Effector memory CD8-positive, alpha-beta T cell (primary cell): ENCODE measurements at regions not wholly inside any gene's neighbourhood (a gene's known extent, or its start where the extent isn't known, plus 50 kb on each side); places are given as distances from the start of the nearest gene placed in this dataset.

Source experiments
- ATAC-seq: fragments of 150-1000 bp; cut with Tn5 transposase; replicated peaks from 2 replicates; pipeline ENCODE4 v1.10.0; 2021; ENCODE audit warnings: mild to moderate bottlenecking, moderate library complexity
- DNase-seq, 3 experiments: peaks; one replicate each; pipeline ENCODE4 v3.0.0; 2021
- H3K27ac Mint-ChIP-seq, 2 donors: one replicate each; pipeline ENCODE4 v1.8.0; 2022; ENCODE audit warnings: mild to moderate bottlenecking in 2 of 2, mixed read lengths in 2 of 2, moderate library complexity in 2 of 2
- H3K27me3 Mint-ChIP-seq, 2 donors: one replicate each; pipeline ENCODE4 v1.8.0; 2022; ENCODE audit warnings: mixed read lengths in 2 of 2
- H3K36me3 Mint-ChIP-seq: one replicate; pipeline ENCODE4 v1.8.0; 2022; ENCODE audit warnings: mild to moderate bottlenecking, moderate library complexity, mixed read lengths; ENCODE audit not compliant: insufficient read depth
- H3K4me1 Mint-ChIP-seq, 2 donors: one replicate each; pipeline ENCODE4 v1.8.0; 2022; ENCODE audit warnings: low read depth in 2 of 2, mixed read lengths in 2 of 2
- H3K4me3 Mint-ChIP-seq, 2 donors: one replicate each; pipeline ENCODE4 v1.8.0; 2022; ENCODE audit warnings: mild to moderate bottlenecking in 2 of 2, mixed read lengths in 2 of 2, moderate library complexity in 2 of 2
- H3K9me3 Mint-ChIP-seq, 2 donors: one replicate each; pipeline ENCODE4 v1.8.0; 2022; ENCODE audit warnings: mixed read lengths in 2 of 2

DNA sequence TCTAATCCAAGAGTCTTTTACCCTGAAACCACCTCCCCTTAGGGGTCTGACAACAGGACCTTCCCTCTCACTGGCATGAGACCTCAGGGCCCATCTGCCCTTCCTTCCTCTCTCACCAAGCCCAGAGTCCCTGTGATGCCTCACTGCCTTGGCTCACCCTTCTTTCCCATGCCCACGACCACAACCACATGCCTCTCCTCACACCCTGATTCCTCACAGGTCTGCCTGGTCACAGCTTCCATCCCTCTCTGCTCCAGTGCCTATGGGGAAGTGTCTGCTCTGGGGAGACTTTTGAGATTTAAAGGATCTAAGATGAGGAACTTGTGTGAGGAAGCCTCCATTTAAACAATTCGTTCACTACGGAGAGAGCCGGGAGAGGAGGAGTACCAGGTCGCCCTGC, 98.9 kb upstream of the SH3BP4 start:
- no peaks in the 10 kb centered on the region for H3K4me1 Mint-ChIP-seq
- DNase-seq = no peak
- H3K27ac Mint-ChIP-seq = no peak overlapping the region
- H3K4me3 Mint-ChIP-seq = no peak overlapping the region
- peaks cover 33 to 65% of the 10 kb centered on the region in 2 donors for H3K27me3 Mint-ChIP-seq
- no peaks in the 10 kb centered on the region for H3K9me3 Mint-ChIP-seq
- no peak for ATAC-seq
- H3K36me3 Mint-ChIP-seq = no peaks in the 10 kb centered on the region

DNA sequence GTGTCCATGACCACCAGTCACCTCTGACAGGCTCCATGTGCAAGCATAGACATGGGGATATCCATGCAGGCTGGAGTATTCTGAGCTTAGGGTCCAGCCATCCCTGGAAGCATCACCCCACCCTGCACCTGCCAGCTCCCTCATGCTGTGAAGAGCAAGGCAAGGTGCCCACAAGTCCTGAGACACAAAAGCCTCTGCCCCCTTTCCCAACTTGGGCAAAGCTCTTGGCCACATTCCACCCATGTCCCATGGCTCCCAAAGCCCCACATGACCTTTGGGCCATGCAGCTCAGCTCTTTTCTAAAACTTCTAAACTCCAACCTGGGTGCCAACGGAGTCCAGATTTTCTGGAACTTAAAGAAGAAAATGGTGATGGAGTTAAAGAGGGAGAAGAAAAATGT, 99.8 kb upstream of the SH3BP4 start:
- no peak for ATAC-seq
- no peak for DNase-seq
- H3K9me3 Mint-ChIP-seq = no peaks in the 10 kb centered on the region
- H3K36me3 Mint-ChIP-seq = no peaks in the 10 kb centered on the region
- no peaks in the 10 kb centered on the region for H3K4me1 Mint-ChIP-seq
- H3K27ac Mint-ChIP-seq = no peak overlapping the region
- peaks cover 42 to 67% of the 10 kb centered on the region in 2 donors for H3K27me3 Mint-ChIP-seq
- H3K4me3 Mint-ChIP-seq = no peak overlapping the region

DNA sequence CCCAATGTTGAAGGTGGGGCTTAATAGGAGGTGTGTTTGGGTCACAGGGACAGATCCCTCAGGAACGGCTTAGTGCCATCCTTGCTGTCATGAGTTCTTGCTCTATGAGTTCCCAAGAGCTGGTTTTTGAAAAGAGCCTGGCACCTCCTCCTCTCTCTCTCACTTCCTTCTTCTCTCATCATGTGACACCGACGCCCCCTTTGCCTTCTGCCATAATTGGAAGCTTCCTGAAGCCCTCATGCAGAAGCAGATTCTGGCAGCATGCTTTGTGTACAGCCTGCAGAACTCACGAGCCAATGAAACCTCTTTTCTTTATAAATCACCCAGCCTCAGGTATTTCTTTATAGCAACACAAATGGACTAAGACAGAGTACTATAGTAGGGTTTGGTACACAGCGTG, 100.4 kb upstream of the SH3BP4 start:
- Mint-ChIP-seq H3K4me3 (no peak overlapping the region), H3K4me1 (no peaks in the 10 kb centered on the region), H3K27me3 (peaks cover 47 to 71% of the 10 kb centered on the region in 2 donors), H3K9me3 (no peaks in the 10 kb centered on the region), H3K27ac (no peak overlapping the region), H3K36me3 (no peaks in the 10 kb centered on the region)
- no peak for DNase-seq
- no peak for ATAC-seq

DNA sequence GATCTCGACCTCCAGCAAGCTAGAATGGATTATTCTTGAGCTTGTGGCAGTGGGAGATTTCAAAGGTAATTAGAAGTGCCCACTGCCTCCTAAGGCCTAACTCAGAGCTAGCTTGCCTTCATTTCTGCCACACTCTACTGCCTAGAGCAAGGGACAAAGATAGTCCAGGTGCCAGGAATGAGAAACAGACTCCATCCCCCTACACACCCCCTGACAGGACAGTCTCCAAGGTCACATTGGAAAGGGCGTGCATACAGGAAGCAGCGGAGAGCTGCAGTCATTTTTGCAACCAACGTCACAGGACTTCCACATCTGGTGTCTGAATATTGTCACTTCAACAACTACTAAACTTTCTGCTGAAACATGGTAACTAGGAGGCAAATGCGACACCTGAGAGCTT, 101.0 kb upstream of the SH3BP4 start:
- no peaks in the 10 kb centered on the region for H3K4me1 Mint-ChIP-seq
- H3K27ac Mint-ChIP-seq = no peak overlapping the region
- no peaks in the 10 kb centered on the region for H3K36me3 Mint-ChIP-seq
- ATAC-seq = no peak
- no peak overlapping the region for H3K4me3 Mint-ChIP-seq
- peaks cover 45 to 70% of the 10 kb centered on the region in 2 donors for H3K27me3 Mint-ChIP-seq
- DNase-seq = no peak
- H3K9me3 Mint-ChIP-seq = no peaks in the 10 kb centered on the region

DNA sequence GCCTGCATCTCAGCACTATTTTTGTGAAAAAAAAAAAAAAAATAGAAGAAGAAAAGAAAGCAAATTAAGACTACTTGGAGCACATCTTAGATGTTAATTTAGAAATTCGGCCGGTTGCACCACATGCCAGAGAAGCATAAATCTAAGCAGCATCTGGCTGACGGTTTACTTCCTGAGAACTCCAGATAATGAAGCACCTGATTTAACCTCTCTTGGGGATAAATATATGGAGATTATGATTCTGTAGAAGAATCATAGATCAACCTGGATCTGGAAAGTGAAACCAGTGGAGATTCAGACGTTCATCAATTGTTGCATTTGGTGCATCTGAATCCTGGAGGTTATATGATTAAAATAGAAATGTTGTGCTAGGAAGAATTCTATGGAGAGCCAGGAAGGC, 102.1 kb upstream of the SH3BP4 start:
- ATAC-seq = no peak
- Mint-ChIP-seq H3K4me1 (no peaks in the 10 kb centered on the region), H3K27ac (no peak overlapping the region), H3K4me3 (no peak overlapping the region), H3K9me3 (no peaks in the 10 kb centered on the region), H3K36me3 (no peaks in the 10 kb centered on the region), H3K27me3 (peaks cover 39 to 66% of the 10 kb centered on the region in 2 donors)
- DNase-seq = no peak

DNA sequence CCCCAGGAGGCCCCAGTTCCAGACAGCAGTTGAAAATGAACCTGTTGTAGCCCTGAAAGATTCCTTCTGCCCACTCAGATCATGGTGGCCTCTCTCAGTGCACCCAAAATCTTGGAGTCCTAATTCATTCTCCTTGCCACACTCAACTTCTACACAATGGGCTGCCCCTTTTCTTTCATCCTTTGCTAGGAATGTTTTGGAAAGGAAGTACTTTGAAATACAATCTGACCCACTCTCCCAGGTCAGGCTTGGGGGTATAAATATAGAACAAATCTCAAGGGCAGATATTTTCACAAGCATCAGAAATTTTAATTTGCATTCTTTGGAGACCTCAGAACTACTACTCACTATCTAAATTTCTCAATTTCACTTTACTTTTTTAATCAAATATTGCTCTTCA, 103.2 kb upstream of the SH3BP4 start:
- no peak overlapping the region for H3K4me3 Mint-ChIP-seq

DNA sequence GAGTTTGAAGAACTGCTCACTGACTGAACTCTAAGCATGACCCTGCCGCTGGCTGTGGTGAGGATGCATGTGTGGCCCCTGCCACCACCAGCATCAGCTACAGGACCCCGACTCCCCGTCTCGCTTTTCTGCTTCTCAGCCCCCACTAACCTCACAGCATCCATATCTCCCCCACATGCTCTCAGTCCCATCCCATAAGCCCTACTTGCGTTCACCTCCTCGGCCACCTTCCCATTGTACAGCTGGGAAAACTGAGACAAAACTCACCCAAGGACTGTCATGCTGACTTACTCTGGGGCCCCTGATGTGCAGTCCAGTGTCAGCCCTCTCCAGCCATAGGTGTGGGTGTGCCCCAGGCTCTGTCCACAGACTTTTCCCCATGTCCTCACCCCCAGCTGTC, 104.2 kb upstream of the SH3BP4 start:
- no peaks in the 10 kb centered on the region for H3K4me1 Mint-ChIP-seq
- no peak for ATAC-seq
- no peaks in the 10 kb centered on the region for H3K9me3 Mint-ChIP-seq
- peaks cover 39 to 51% of the 10 kb centered on the region in 2 donors for H3K27me3 Mint-ChIP-seq
- no peaks in the 10 kb centered on the region for H3K36me3 Mint-ChIP-seq
- no peak for DNase-seq
- no peak overlapping the region for H3K4me3 Mint-ChIP-seq
- no peak overlapping the region for H3K27ac Mint-ChIP-seq

More for the DNA sequence above, 103.2 kb upstream of the SH3BP4 start:
- no peaks in the 10 kb centered on the region for H3K36me3 Mint-ChIP-seq
- DNase-seq (no peak), ATAC-seq (no peak)
- H3K9me3 Mint-ChIP-seq = no peaks in the 10 kb centered on the region
- no peak overlapping the region for H3K27ac Mint-ChIP-seq
- H3K27me3 Mint-ChIP-seq = peaks cover 44 to 59% of the 10 kb centered on the region in 2 donors
- no peaks in the 10 kb centered on the region for H3K4me1 Mint-ChIP-seq

DNA sequence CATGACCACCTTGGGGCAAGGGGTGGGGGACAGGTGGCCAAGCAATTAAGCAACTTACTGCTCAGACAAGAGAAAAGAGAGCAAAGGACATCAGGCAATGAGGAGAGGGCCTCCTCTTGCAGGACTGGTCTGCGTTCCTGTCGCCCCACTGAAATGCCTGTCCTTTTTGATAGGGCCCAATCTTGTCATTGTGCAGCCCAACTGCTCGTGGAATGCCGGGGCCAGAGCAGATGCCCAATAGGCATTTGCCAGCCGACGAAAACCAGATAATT, 104.5 kb upstream of the SH3BP4 start:
- H3K4me1 Mint-ChIP-seq = peaks cover 0 to 1% of the 10 kb centered on the region in 2 donors
- H3K36me3 Mint-ChIP-seq = no peaks in the 10 kb centered on the region
- ATAC-seq (no peak), DNase-seq (no peak)
- H3K9me3 Mint-ChIP-seq = no peaks in the 10 kb centered on the region
- H3K4me3 Mint-ChIP-seq = no peak overlapping the region
- H3K27me3 Mint-ChIP-seq = peaks cover 43 to 53% of the 10 kb centered on the region in 2 donors
- no peak overlapping the region for H3K27ac Mint-ChIP-seq

DNA sequence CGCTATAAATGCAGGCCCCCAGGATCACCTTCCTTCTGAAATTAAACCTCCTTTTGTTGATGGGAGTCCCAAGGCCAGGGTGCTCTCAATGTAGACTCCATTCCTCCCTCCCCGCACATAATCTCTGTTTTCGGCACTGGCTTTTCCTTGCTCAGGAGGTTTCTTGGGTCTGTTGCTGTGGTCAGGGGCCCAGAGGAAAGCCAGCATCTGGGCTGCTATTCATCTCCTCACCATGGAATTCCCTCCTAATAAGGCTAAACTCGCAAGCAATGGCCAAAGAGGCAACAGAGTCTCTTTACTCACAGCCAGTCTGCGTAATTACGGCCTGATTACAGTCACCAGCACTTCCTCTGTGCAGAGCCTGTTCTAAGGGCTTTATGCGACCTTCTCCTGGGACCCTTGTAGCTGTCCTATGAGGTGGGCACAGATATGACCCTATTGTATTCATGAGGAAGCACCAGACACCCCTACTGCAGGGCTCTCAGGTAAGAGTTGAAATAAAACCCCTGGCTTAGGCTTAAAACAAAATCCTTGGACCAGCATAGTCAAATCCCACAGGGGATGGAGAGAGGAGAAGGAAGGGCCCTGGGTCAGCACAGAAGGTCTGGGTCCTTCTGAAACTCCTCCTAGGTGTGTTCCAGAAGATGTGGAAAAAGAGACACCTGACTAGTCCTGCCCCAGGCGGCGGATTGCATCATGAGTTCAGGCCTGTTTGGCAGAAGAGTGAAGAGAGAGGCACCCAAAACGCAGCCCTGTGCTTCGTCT, 105.0 kb upstream of the SH3BP4 start:
- Mint-ChIP-seq H3K9me3 (no peaks in the 10 kb centered on the region), H3K4me1 (peaks cover 0 to 2% of the 10 kb centered on the region in 2 donors), H3K27ac (no peak overlapping the region), H3K4me3 (no peak overlapping the region), H3K36me3 (no peaks in the 10 kb centered on the region), H3K27me3 (peaks cover 45 to 58% of the 10 kb centered on the region in 2 donors)
- ATAC-seq (no peak), DNase-seq (no peak)

DNA sequence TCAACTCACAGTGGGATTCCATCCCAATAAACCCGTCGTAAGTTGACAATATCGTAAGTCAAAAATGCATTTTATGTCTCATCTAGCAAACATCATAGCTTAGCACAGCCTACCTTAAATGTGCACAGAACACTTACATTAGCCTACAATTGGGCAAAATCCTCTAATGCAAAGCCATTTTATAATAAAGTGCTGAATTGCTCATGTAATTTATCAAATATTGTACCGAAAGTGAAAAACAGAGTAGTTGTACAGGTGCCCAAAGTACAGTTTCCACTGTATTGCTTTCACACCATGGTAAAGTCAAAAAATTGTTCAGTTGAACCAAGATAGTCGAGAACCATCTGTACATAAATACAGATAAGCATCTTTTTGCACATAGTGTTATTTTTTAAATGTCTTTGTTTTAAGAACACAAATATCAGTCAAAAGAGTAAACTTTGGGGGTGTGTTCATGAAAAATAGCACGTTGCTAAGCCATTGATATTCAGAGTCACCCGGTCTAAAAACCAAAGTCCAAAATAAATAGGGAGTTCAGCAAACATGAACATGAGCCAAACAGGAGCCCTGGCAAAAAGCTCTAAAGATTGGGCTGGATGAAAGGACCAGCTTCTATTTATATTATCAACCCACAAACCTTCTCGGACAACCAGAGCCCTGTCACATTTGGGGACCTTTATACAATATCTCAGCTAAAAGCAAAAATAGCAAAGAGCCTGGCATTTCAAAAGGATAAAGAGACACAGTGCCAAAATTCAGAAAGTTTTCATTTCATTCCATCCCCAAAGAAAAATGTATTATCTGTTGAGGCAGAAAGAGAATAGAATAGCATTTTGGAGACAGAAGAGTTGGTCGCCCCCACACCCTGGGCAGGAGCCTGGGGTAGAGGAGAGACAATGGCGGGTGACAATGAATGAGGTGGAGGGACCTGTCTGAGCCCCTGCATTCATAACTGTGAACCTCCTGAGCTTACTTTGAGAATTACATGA, 105.9 kb upstream of the SH3BP4 start:
- Mint-ChIP-seq H3K4me3 (no peak overlapping the region), H3K27ac (no peak overlapping the region), H3K4me1 (peaks cover 0 to 2% of the 10 kb centered on the region in 2 donors), H3K9me3 (no peaks in the 10 kb centered on the region), H3K27me3 (peaks cover 45 to 65% of the 10 kb centered on the region in 2 donors), H3K36me3 (no peaks in the 10 kb centered on the region)
- ATAC-seq (no peak), DNase-seq (no peak)

DNA sequence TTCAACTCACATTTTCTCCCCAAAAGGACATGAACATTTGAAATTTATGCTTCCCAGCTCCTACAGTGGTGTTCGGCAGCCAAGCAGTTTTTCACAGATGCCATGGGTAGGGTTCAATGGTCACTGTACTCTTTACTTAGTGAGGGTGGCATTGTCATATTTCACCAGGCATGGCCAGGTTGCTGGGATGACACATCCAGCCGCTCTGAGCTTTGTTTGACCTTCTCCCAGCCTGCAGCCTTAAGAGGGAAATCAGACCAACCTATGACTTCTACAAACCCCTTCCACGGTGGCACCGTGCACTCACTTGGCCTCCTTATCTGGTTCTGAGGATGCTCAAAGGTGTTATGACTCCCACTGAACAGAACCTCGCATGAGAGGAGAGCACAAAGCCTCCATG, 108.4 kb upstream of the SH3BP4 start:
- Mint-ChIP-seq H3K4me1 (peaks cover 0 to 2% of the 10 kb centered on the region in 2 donors), H3K4me3 (no peak overlapping the region), H3K27ac (no peak overlapping the region), H3K27me3 (peaks cover 50 to 54% of the 10 kb centered on the region in 2 donors), H3K36me3 (no peaks in the 10 kb centered on the region), H3K9me3 (no peaks in the 10 kb centered on the region)
- DNase-seq = no peak
- no peak for ATAC-seq

DNA sequence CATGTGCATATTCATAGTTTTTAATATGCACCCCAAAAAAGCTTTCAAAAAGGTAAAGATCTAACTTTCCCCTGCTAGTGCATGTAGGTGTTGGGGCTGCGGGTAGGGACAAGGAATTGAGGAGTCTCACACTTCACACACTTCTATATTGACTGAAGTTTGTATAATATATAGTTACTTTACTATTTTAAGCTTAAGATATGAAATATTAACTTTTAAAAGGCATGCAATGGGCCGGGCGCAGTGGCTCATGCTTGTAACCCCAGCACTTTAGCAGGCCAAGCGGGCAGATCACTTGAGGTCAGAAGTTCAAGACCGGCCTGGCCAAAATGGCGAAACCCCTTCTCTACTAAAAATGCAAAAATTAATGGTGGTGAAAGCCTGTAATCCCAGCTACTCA, 109.1 kb upstream of the SH3BP4 start:
- no peaks in the 10 kb centered on the region for H3K36me3 Mint-ChIP-seq
- no peak overlapping the region for H3K27ac Mint-ChIP-seq
- H3K27me3 Mint-ChIP-seq = peaks cover 50 to 54% of the 10 kb centered on the region in 2 donors
- no peaks in the 10 kb centered on the region for H3K9me3 Mint-ChIP-seq
- ATAC-seq = no peak
- peaks cover 0 to 2% of the 10 kb centered on the region in 2 donors for H3K4me1 Mint-ChIP-seq
- no peak for DNase-seq
- H3K4me3 Mint-ChIP-seq = no peak overlapping the region

DNA sequence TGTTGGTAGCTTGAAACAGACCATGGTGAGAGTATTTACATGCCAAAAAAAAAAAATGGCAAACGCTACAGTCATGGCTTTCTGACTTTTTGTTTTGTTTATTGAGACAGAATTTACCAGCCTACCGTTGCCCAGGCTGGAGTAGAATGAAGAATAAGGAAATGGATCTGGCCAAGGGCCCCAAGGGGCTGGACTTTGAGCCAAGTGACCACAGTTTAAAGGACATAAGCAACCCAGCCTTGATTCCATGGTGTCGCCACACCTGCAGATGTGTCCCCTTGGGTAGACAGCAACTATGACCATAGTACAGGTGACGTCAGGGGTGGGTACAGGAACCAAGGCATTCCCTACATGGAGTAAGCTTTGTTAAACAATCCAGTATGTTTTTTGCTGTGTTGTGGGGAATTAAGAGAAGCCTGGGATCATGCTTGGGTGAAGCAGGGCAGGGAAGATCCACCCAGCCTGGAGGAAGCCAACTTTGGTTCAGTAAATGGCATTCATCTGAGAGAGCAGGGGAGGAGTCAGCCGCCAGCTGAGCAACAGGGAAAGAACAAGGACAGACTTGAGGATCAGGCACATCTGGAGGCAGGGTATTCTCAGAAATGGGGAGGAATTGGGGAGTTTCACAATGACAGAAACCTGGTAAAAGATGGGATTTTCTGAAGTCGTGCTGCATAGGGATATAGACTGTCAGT, 110.3 kb upstream of the SH3BP4 start:
- DNase-seq (no peak), ATAC-seq (no peak)
- no peak overlapping the region for H3K4me3 Mint-ChIP-seq
- H3K27ac Mint-ChIP-seq = no peak overlapping the region
- no peaks in the 10 kb centered on the region for H3K36me3 Mint-ChIP-seq
- H3K27me3 Mint-ChIP-seq = peaks cover 40 to 50% of the 10 kb centered on the region in 2 donors
- peaks cover 0 to 2% of the 10 kb centered on the region in 2 donors for H3K4me1 Mint-ChIP-seq
- H3K9me3 Mint-ChIP-seq = no peaks in the 10 kb centered on the region
